ENCODE measurements at regions not wholly inside any gene's neighbourhood (a gene's known extent, or its start where the extent isn't known, plus 50 kb on each side); places are given as distances from the start of the nearest gene placed in this dataset.

DNA sequence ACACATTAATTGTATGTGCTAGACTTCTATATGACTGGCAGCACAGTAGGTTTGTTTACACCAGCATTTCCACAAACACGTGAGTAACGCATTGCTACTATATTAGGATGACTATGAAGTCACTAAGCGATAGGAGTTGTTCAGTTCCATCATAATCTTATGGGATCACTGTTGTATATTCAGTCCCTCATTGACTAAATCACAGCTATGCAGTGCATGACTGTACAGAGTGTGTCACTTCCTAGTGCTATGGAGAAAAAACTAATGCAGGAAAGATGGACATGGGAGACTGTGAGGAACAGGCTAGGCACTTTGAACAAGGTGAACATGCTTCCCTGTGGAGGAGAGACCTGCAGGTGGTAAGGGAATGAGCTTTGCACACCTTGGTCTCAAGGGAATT lies 259.8 kb downstream of the NUAK1 start:
- Mint-ChIP-seq H3K4me1 (ENCODE audit: low read depth) (no peaks in the 10 kb centered on the region), H3K36me3 (ENCODE audit: low read depth) (no peaks in the 10 kb centered on the region), H3K4me3 (no peak overlapping the region), H3K9me3 (no peaks in the 10 kb centered on the region), H3K27ac (no peak overlapping the region), H3K27me3 (no peaks in the 10 kb centered on the region)
- Histone ChIP-seq H3K36me3 (ENCODE audit: insufficient read depth, low read length) (no peaks in the 10 kb centered on the region), H3K4me3 (ENCODE audit: low read length) (no peak overlapping the region), H3K4me1 (ENCODE audit: insufficient read depth, low read length) (no peaks in the 10 kb centered on the region), H3K27me3 (ENCODE audit: control insufficient read depth in 1 of 2, insufficient read depth in 2 of 2, low read length in 2 of 2) (peaks cover 0 to 3% of the 10 kb centered on the region in 2 experiments), H3K9me3 (ENCODE audit: control insufficient read depth in 1 of 2, insufficient read depth in 1 of 2, low read length in 2 of 2) (no peaks in the 10 kb centered on the region), H3K27ac (ENCODE audit: low read depth in 1 of 2, low read length in 2 of 2) (no peak overlapping the region)
- CTCF ChIA-PET: no interaction called here
- POLR2A ChIA-PET: no interaction called here
- intact Hi-C loops (cut with DNase I, micrococcal nuclease): no loop called here
- DNase-seq: no peak
- TF ChIP-seq, protein P1, sequence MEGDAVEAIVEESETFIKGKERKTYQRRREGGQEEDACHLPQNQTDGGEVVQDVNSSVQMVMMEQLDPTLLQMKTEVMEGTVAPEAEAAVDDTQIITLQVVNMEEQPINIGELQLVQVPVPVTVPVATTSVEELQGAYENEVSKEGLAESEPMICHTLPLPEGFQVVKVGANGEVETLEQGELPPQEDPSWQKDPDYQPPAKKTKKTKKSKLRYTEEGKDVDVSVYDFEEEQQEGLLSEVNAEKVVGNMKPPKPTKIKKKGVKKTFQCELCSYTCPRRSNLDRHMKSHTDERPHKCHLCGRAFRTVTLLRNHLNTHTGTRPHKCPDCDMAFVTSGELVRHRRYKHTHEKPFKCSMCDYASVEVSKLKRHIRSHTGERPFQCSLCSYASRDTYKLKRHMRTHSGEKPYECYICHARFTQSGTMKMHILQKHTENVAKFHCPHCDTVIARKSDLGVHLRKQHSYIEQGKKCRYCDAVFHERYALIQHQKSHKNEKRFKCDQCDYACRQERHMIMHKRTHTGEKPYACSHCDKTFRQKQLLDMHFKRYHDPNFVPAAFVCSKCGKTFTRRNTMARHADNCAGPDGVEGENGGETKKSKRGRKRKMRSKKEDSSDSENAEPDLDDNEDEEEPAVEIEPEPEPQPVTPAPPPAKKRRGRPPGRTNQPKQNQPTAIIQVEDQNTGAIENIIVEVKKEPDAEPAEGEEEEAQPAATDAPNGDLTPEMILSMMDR (IDR thresholded peaks at IDR 0.05): no peak
- no peak for ATAC-seq (ENCODE audit: poor library complexity)

DNA sequence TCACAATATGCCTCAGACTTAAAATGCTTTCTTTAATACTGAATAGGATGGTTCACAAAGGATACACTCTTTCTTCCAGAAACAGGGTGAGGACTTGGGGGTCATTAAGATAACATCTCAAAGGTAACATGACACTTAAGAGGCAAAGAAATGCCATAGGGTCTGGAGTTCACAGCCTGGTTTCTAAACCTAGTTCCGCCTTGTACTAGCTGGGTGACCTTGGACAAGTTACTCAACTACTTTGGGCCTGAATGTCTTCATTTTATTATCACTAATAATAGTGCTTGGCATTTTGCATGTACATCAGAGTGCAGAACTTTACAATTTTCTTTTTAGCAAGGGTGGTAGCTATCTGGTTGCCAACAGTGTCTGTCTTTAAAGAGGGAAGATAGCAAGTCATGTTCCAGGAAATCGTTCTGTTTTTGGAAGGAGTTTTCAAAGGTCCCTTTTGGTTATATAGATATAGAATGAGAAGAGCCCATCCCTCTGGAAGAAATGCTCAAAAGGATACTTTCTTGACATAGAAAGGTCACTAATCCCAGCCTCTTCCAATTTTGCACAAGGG lies 257.8 kb downstream of the NUAK1 start:
- no peak overlapping the region for H3K4me3 Mint-ChIP-seq
- ATAC-seq (ENCODE audit: poor library complexity): no peak
- no peaks in the 10 kb centered on the region for H3K9me3 ChIP-seq (ENCODE audit: control insufficient read depth in 1 of 2, insufficient read depth in 1 of 2, low read length in 2 of 2)
- CTCF ChIA-PET: no interaction called here
- DNase-seq: no peak
- H3K27ac Mint-ChIP-seq: no peak overlapping the region
- no peak overlapping the region for H3K4me3 ChIP-seq (ENCODE audit: low read length)
- peaks cover 0 to 3% of the 10 kb centered on the region in 2 experiments for H3K27me3 ChIP-seq (ENCODE audit: control insufficient read depth in 1 of 2, insufficient read depth in 2 of 2, low read length in 2 of 2)
- H3K36me3 ChIP-seq (ENCODE audit: insufficient read depth, low read length): no peaks in the 10 kb centered on the region
- no peaks in the 10 kb centered on the region for H3K36me3 Mint-ChIP-seq (ENCODE audit: low read depth)
- H3K4me1 Mint-ChIP-seq (ENCODE audit: low read depth): no peaks in the 10 kb centered on the region
- intact Hi-C loops (cut with DNase I, micrococcal nuclease): no loop called here
- no peak overlapping the region for H3K27ac ChIP-seq (ENCODE audit: low read depth in 1 of 2, low read length in 2 of 2)
- H3K27me3 Mint-ChIP-seq: no peaks in the 10 kb centered on the region
- TF ChIP-seq, protein P1 (IDR thresholded peaks at IDR 0.05): no peak
- no peaks in the 10 kb centered on the region for H3K9me3 Mint-ChIP-seq
- no peaks in the 10 kb centered on the region for H3K4me1 ChIP-seq (ENCODE audit: insufficient read depth, low read length)
- POLR2A ChIA-PET: no interaction called here

DNA sequence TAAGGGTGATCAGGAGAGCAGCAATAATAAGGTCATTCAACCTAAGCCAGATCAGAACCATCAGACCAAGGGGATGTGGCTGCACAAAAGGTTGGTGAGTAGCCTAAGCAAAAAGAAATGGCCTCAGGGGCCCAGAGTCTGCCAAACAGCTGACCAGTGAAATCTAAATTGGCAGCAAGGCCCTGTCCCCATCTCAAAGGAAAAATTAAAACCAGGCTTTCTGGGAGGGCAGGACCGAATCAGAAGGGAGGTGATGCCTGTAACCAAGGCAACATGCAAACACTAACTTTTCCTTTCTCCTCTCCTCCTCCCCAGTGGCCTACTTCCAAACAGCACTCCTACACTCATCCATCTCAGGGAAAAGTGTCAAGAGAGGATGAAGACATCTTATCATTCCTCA lies 256.4 kb downstream of the NUAK1 start:
- Histone ChIP-seq H3K27me3 (ENCODE audit: control insufficient read depth in 1 of 2, insufficient read depth in 2 of 2, low read length in 2 of 2) (peaks cover 0 to 3% of the 10 kb centered on the region in 2 experiments), H3K27ac (ENCODE audit: low read depth in 1 of 2, low read length in 2 of 2) (no peak overlapping the region), H3K4me1 (ENCODE audit: insufficient read depth, low read length) (no peaks in the 10 kb centered on the region), H3K36me3 (ENCODE audit: insufficient read depth, low read length) (no peaks in the 10 kb centered on the region), H3K9me3 (ENCODE audit: control insufficient read depth in 1 of 2, insufficient read depth in 1 of 2, low read length in 2 of 2) (no peaks in the 10 kb centered on the region), H3K4me3 (ENCODE audit: low read length) (no peak overlapping the region)
- DNase-seq (no peak), ATAC-seq (ENCODE audit: poor library complexity) (no peak)
- Mint-ChIP-seq H3K4me3 (no peak overlapping the region), H3K27me3 (no peaks in the 10 kb centered on the region), H3K4me1 (ENCODE audit: low read depth) (no peaks in the 10 kb centered on the region), H3K27ac (no peak overlapping the region), H3K9me3 (no peaks in the 10 kb centered on the region), H3K36me3 (ENCODE audit: low read depth) (no peaks in the 10 kb centered on the region)
- intact Hi-C loops (cut with DNase I, micrococcal nuclease): no loop called here
- CTCF ChIA-PET: no interaction called here
- POLR2A ChIA-PET: no interaction called here
- TF ChIP-seq, protein P1 (IDR thresholded peaks at IDR 0.05): no peak

Measured in CD4-positive, alpha-beta T cell (primary cell).